PC-3 (cell line): ENCODE measurements at regions not wholly inside any gene's neighbourhood (a gene's known extent, or its start where the extent isn't known, plus 50 kb on each side); places are given as distances from the start of the nearest gene placed in this dataset.

Experiments
- ATAC-seq: fragments of 200-7000 bp; cut with Tn5 transposase; 2 replicates; pipeline ENCODE4 v1.9.1; 2020; ENCODE audit warnings: mild to moderate bottlenecking, moderate library complexity
- BruUV-seq: library from RNA; stranded (reverse); fragments of 400-500 nt; replicated peaks from 2 replicates; lab custom pipeline; 2021; lab: Mats Ljungman, UMichigan
- CTCF ChIA-PET: fragments of 300-600 bp; sonication (Branson Sonifier 250); formaldehyde crosslinking; loops from one replicate; lab custom pipeline; 2022; ENCODE audit warnings: antibody characterized with exemption; lab: Charles Lee
- POLR2A ChIA-PET: fragments of 300-600 bp; sonication (Branson Sonifier 250); formaldehyde crosslinking; loops from one replicate; lab custom pipeline; 2022; ENCODE audit warnings: antibody characterized with exemption; ENCODE audit not compliant: unreplicated experiment; lab: Charles Lee
- DNase-seq: peaks from one replicate; pipeline ENCODE4 v3.0.0-alpha.2; 2015
- H2AFZ ChIP-seq: fragments of 300-600 bp; sonication (generic); 2 replicates; pipeline ENCODE4 v1.6.0; 2016; ENCODE audit warnings: antibody characterized with exemption, low read length
- H3F3A ChIP-seq: fragments of 300-600 bp; sonication (generic); one replicate; pipeline ENCODE4 v1.6.0; 2017; ENCODE audit warnings: antibody characterized with exemption, low read length, control low read depth, mild to moderate bottlenecking; ENCODE audit not compliant: unreplicated experiment
- H3K27ac ChIP-seq: fragments of 300-600 bp; sonication (generic); 2 replicates; pipeline ENCODE4 v1.5.1; 2016; ENCODE audit warnings: mild to moderate bottlenecking, low read length
- H3K27me3 ChIP-seq: fragments of 300-600 bp; sonication (generic); 2 replicates; pipeline ENCODE4 v1.6.1; 2016; ENCODE audit warnings: low read length, mixed read lengths
- H3K36me3 ChIP-seq: fragments of 300-600 bp; sonication (generic); 2 replicates; pipeline ENCODE4 v1.6.1; 2016; ENCODE audit warnings: low read depth, mixed run types, low read length, mixed read lengths
- H3K4me1 ChIP-seq: fragments of 300-600 bp; sonication (generic); 2 replicates; pipeline ENCODE4 v1.5.1; 2016; ENCODE audit warnings: low read length; ENCODE audit not compliant: insufficient read depth
- H3K4me2 ChIP-seq: fragments of 300-600 bp; sonication (generic); 2 replicates; pipeline ENCODE4 v1.6.0; 2016; ENCODE audit warnings: low read length
- H3K4me3 ChIP-seq: fragments of 300-600 bp; sonication (generic); 2 replicates; pipeline ENCODE4 v1.5.1; 2016; ENCODE audit warnings: mild to moderate bottlenecking, low read length, mixed read lengths
- H3K79me2 ChIP-seq: fragments of 300-600 bp; sonication (generic); 2 replicates; pipeline ENCODE4 v1.6.1; 2017; ENCODE audit warnings: low read length, mixed read lengths
- H3K9ac ChIP-seq: fragments of 300-600 bp; sonication (generic); 2 replicates; pipeline ENCODE4 v1.6.0; 2016; ENCODE audit warnings: mild to moderate bottlenecking, low read length
- H3K9me2 ChIP-seq: fragments of 300-600 bp; sonication (generic); replicated peaks from 2 replicates; pipeline ENCODE4 v1.6.1; 2016; ENCODE audit warnings: mixed run types, low read length, mixed read lengths
- H3K9me3 ChIP-seq: fragments of 300-600 bp; sonication (generic); 2 replicates; pipeline ENCODE4 v1.6.1; 2016; ENCODE audit warnings: low read length, mixed read lengths
- H4K20me1 ChIP-seq: fragments of 300-600 bp; sonication (generic); 2 replicates; pipeline ENCODE4 v1.6.1; 2016; ENCODE audit warnings: low read length, mixed read lengths
- EZH2 ChIP-seq: fragments of 300-600 bp; sonication (generic); IDR thresholded peaks from one replicate; pipeline ENCODE4 v1.6.1; 2017; ENCODE audit warnings: antibody characterized with exemption, mild to moderate bottlenecking, low read length; ENCODE audit not compliant: unreplicated experiment
- EZH2phosphoT487 ChIP-seq: fragments of 300-600 bp; sonication (generic); IDR thresholded peaks from 2 replicates; pipeline ENCODE4 v1.6.1; 2018; ENCODE audit warnings: mild to moderate bottlenecking, antibody characterized with exemption, low read length, borderline replicate concordance
- intact Hi-C: fragments of 100-400 bp; cut with micrococcal nuclease; formaldehyde crosslinking; loops from 2 replicates; pipeline ENCODE4 v1.9.0; 2023
- TF ChIP-seq, protein P1 (sequence below): fragments of 300-600 bp; sonication (generic); conservative IDR thresholded peaks from 2 replicates; pipeline ENCODE4 v1.5.1; 2017; ENCODE audit warnings: antibody characterized with exemption, low read depth, mild to moderate bottlenecking, low read length

DNA sequence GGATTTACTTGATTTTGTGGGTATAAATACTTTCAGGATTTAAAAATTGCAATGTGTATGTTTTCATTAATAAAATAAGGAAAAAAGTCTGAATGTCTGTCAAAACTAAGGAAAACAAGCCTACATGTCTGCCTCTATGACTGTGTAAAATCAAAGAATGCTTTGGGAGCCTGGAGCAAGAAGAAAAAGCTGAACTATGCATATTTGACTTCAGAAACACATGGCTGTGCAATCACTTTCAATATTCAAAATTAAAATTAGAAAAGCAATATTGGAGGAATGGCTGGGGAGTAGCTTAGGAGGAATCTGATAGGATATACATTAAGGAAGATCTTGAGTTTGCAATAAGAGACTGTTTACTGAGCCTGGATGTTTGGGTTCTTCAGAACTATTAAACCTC, 147.1 kb downstream of the ADAM29 start:
- ChIA-PET POLR2A (no interaction called here), CTCF (no interaction called here)
- Histone ChIP-seq H3K9me3 (no peaks in the 10 kb centered on the region), H4K20me1 (no peaks in the 10 kb centered on the region), H3K9me2 (no peaks in the 10 kb centered on the region), H3K79me2 (no peaks in the 10 kb centered on the region), H3K4me1 (peaks cover 6% of the 10 kb centered on the region), H3K27ac (no peak overlapping the region), H3K9ac (no peak overlapping the region), H3K36me3 (no peaks in the 10 kb centered on the region), H3K27me3 (no peaks in the 10 kb centered on the region), H3F3A (no peaks in the 10 kb centered on the region), H3K4me2 (no peak overlapping the region), H2AFZ (no peak overlapping the region), H3K4me3 (no peak overlapping the region)
- intact Hi-C loops, result no loop called here
- TF ChIP-seq EZH2 (no peak), EZH2phosphoT487 (no peak)
- TF ChIP-seq, protein P1, sequence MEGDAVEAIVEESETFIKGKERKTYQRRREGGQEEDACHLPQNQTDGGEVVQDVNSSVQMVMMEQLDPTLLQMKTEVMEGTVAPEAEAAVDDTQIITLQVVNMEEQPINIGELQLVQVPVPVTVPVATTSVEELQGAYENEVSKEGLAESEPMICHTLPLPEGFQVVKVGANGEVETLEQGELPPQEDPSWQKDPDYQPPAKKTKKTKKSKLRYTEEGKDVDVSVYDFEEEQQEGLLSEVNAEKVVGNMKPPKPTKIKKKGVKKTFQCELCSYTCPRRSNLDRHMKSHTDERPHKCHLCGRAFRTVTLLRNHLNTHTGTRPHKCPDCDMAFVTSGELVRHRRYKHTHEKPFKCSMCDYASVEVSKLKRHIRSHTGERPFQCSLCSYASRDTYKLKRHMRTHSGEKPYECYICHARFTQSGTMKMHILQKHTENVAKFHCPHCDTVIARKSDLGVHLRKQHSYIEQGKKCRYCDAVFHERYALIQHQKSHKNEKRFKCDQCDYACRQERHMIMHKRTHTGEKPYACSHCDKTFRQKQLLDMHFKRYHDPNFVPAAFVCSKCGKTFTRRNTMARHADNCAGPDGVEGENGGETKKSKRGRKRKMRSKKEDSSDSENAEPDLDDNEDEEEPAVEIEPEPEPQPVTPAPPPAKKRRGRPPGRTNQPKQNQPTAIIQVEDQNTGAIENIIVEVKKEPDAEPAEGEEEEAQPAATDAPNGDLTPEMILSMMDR, result no peak
- no peak for DNase-seq
- no peak for ATAC-seq
- no TSS peak for BruUV-seq

DNA sequence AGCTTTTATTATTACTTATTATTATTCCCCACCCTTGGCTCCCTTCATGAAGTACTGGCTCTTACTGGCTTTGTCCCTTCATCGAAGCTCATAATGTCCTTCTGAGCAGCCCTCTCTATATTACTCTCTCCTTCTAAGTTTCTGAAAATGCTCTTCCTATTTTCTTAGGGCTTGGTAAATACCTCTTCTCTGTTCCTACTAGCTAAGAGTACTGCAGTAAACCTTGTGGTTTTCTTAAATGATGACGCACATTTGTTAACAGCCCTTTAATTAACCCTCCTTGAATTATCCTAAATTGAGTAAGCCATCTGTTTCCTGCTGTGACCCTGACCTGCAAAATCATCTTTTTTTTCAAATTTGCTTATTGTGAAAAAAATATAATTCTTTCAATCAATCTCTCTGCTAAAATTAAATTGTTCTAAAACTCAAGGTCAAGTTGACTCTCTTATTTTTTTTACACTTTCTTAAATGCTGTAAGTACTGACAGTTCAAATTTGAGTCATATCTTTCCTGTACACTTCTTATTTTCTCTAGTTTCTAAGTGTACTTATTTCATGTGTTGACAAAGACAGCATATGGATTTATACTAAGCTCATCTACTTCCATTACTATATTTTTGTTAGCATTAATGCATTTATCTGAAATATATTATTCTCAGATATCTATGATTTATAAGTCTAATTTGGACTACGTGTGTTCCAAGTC, 148.9 kb downstream of the ADAM29 start:
- BruUV-seq, result no TSS peak

DNA sequence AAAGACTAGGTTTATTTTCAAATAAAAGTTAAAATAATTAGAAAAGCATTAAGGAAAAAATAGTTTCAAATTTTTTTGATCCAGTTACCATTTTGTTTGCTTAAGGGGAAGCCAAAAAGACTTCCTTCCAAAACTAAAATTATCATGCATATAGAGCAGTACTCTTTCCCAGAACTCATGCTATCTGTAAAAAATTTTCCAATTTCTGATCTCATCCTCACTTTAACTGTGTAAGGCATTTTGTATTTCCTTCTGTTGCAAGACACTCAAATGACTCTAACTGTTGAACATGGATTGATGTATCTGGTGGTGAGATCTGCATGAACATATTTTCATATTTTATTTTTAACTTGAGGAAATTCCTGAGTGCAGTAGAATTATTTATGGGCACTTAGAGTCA, 150.1 kb downstream of the ADAM29 start:
- intact Hi-C loops, result no loop called here
- Histone ChIP-seq H3K9ac (no peak overlapping the region), H3K79me2 (no peaks in the 10 kb centered on the region)

More for the DNA sequence above, 148.9 kb downstream of the ADAM29 start:
- CTCF ChIA-PET, result no interaction called here
- DNase-seq (no peak), ATAC-seq (no peak)
- peaks cover 3% of the 10 kb centered on the region for H3F3A ChIP-seq
- H3K4me2 ChIP-seq, result no peak overlapping the region
- H2AFZ ChIP-seq, result no peak overlapping the region
- H3K36me3 ChIP-seq, result no peaks in the 10 kb centered on the region
- intact Hi-C loops, result no loop called here
- peaks cover 18% of the 10 kb centered on the region for H3K4me1 ChIP-seq
- no peaks in the 10 kb centered on the region for H3K9me2 ChIP-seq
- TF ChIP-seq, protein P1, result no peak
- no peak for TF ChIP-seq EZH2
- TF ChIP-seq EZH2phosphoT487, result no peak
- no peak overlapping the region for H3K9ac ChIP-seq
- POLR2A ChIA-PET, result no interaction called here
- no peaks in the 10 kb centered on the region for H3K9me3 ChIP-seq
- no peaks in the 10 kb centered on the region for H3K79me2 ChIP-seq
- no peaks in the 10 kb centered on the region for H3K27me3 ChIP-seq
- no peaks in the 10 kb centered on the region for H4K20me1 ChIP-seq
- no peak overlapping the region for H3K4me3 ChIP-seq
- no peak overlapping the region for H3K27ac ChIP-seq

More for the DNA sequence above, 150.1 kb downstream of the ADAM29 start:
- no peaks in the 10 kb centered on the region for H3K36me3 ChIP-seq
- peaks cover 18% of the 10 kb centered on the region for H3K4me1 ChIP-seq
- H3F3A ChIP-seq, result peaks cover 3% of the 10 kb centered on the region
- no peaks in the 10 kb centered on the region for H4K20me1 ChIP-seq
- H3K27ac ChIP-seq, result no peak overlapping the region
- no TSS peak for BruUV-seq
- no peaks in the 10 kb centered on the region for H3K9me2 ChIP-seq
- no peak overlapping the region for H3K4me3 ChIP-seq
- H3K9me3 ChIP-seq, result no peaks in the 10 kb centered on the region
- H3K27me3 ChIP-seq, result no peaks in the 10 kb centered on the region
- DNase-seq (no peak), ATAC-seq (no peak)
- TF ChIP-seq, protein P1, result no peak
- no peak for TF ChIP-seq EZH2phosphoT487
- TF ChIP-seq EZH2, result no peak
- CTCF ChIA-PET, result no interaction called here
- H2AFZ ChIP-seq, result no peak overlapping the region
- POLR2A ChIA-PET, result no interaction called here
- no peak overlapping the region for H3K4me2 ChIP-seq
